ENCODE measurements at regions not wholly inside any gene's neighbourhood (a gene's known extent, or its start where the extent isn't known, plus 50 kb on each side); places are given as distances from the start of the nearest gene placed in this dataset.
"Not testable (repeated sequence)": the region's sequence is repeated elsewhere in the genome, so short reads cannot be mapped to it uniquely, and the experiment has no call there.

- intact Hi-C loops (cut with micrococcal nuclease; ENCODE audit: unreplicated experiment), result no loop called here
- Histone ChIP-seq H3K27me3 (replicated peaks; ENCODE audit: insufficient read depth, low read depth, low read length, poor library complexity) (no peaks in the 10 kb centered on the region), H3K4me3 (ENCODE audit: low read depth, low read length, poor library complexity, severe bottlenecking) (no peak overlapping the region), H3K9me3 (ENCODE audit: low read depth, low read length, poor library complexity, severe bottlenecking) (peaks cover 5% of the 10 kb centered on the region), H3K27ac (ENCODE audit: low read depth, low read length, poor library complexity, severe bottlenecking) (no peak overlapping the region), H3K4me1 (ENCODE audit: insufficient read depth, low read length, poor library complexity, severe bottlenecking) (no peaks in the 10 kb centered on the region), H3K36me3 (ENCODE audit: insufficient read depth, low read length, poor library complexity, severe bottlenecking) (no peaks in the 10 kb centered on the region)
- ChIA-PET POLR2A (ENCODE audit: low non-redundant PET) (no interaction called here), CTCF (no interaction called here)
- BruUV-seq (replicated peaks), result no TSS peak
- TF ChIP-seq CTCF (conservative IDR thresholded peaks at IDR 0.05; ENCODE audit: low read depth, low read length) (no peak), EZH2 (IDR thresholded peaks at IDR 0.05; ENCODE audit: borderline replicate concordance, low read depth, low read length, poor library complexity, severe bottlenecking) (no peak)
- no peak for DNase-seq (ENCODE audit: low spot score)
Measured at GRCh38 chr1:81183553-81183952, 617.2 kb upstream of the ADGRL2 start.

GRCh38 chr1:81183051-81183450 lies 617.7 kb upstream of the ADGRL2 start:
- Histone ChIP-seq H3K27me3 (replicated peaks; ENCODE audit: insufficient read depth, low read depth, low read length, poor library complexity) (no peaks in the 10 kb centered on the region), H3K9me3 (ENCODE audit: low read depth, low read length, poor library complexity, severe bottlenecking) (peaks cover 5% of the 10 kb centered on the region), H3K4me1 (ENCODE audit: insufficient read depth, low read length, poor library complexity, severe bottlenecking) (no peaks in the 10 kb centered on the region), H3K27ac (ENCODE audit: low read depth, low read length, poor library complexity, severe bottlenecking) (no peak overlapping the region), H3K4me3 (ENCODE audit: low read depth, low read length, poor library complexity, severe bottlenecking) (no peak overlapping the region), H3K36me3 (ENCODE audit: insufficient read depth, low read length, poor library complexity, severe bottlenecking) (no peaks in the 10 kb centered on the region)
- POLR2A ChIA-PET (ENCODE audit: low non-redundant PET), result no interaction called here
- no TSS peak for BruUV-seq (replicated peaks)
- no peak for DNase-seq (ENCODE audit: low spot score)
- CTCF ChIA-PET, result no interaction called here
- TF ChIP-seq CTCF (conservative IDR thresholded peaks at IDR 0.05; ENCODE audit: low read depth, low read length) (no peak), EZH2 (IDR thresholded peaks at IDR 0.05; ENCODE audit: borderline replicate concordance, low read depth, low read length, poor library complexity, severe bottlenecking) (no peak)
- intact Hi-C loops (cut with micrococcal nuclease; ENCODE audit: unreplicated experiment), result no loop called here

GRCh38 chr1:81179242-81179641 lies 621.5 kb upstream of the ADGRL2 start:
- Histone ChIP-seq H3K36me3 (ENCODE audit: insufficient read depth, low read length, poor library complexity, severe bottlenecking) (no peaks in the 10 kb centered on the region), H3K27me3 (replicated peaks; ENCODE audit: insufficient read depth, low read depth, low read length, poor library complexity) (no peaks in the 10 kb centered on the region), H3K9me3 (ENCODE audit: low read depth, low read length, poor library complexity, severe bottlenecking) (peaks cover 5% of the 10 kb centered on the region), H3K4me3 (ENCODE audit: low read depth, low read length, poor library complexity, severe bottlenecking) (no peak overlapping the region), H3K4me1 (ENCODE audit: insufficient read depth, low read length, poor library complexity, severe bottlenecking) (no peaks in the 10 kb centered on the region), H3K27ac (ENCODE audit: low read depth, low read length, poor library complexity, severe bottlenecking) (no peak overlapping the region)
- intact Hi-C loops (cut with micrococcal nuclease; ENCODE audit: unreplicated experiment), result no loop called here
- TF ChIP-seq EZH2 (IDR thresholded peaks at IDR 0.05; ENCODE audit: borderline replicate concordance, low read depth, low read length, poor library complexity, severe bottlenecking) (no peak), CTCF (conservative IDR thresholded peaks at IDR 0.05; ENCODE audit: low read depth, low read length) (no peak)
- ChIA-PET CTCF (no interaction called here), POLR2A (ENCODE audit: low non-redundant PET) (no interaction called here)
- no peak for DNase-seq (ENCODE audit: low spot score)
- BruUV-seq (replicated peaks), result no TSS peak

- H3K27me3 ChIP-seq (replicated peaks; ENCODE audit: insufficient read depth, low read depth, low read length, poor library complexity); DNase-seq (ENCODE audit: low spot score); H3K27ac ChIP-seq (ENCODE audit: low read depth, low read length, poor library complexity, severe bottlenecking); CTCF ChIA-PET; H3K9me3 ChIP-seq (ENCODE audit: low read depth, low read length, poor library complexity, severe bottlenecking); H3K4me1 ChIP-seq (ENCODE audit: insufficient read depth, low read length, poor library complexity, severe bottlenecking); H3K4me3 ChIP-seq (ENCODE audit: low read depth, low read length, poor library complexity, severe bottlenecking); BruUV-seq (replicated peaks); POLR2A ChIA-PET (ENCODE audit: low non-redundant PET); intact Hi-C loops (cut with micrococcal nuclease; ENCODE audit: unreplicated experiment); H3K36me3 ChIP-seq (ENCODE audit: insufficient read depth, low read length, poor library complexity, severe bottlenecking): not testable (repeated sequence)
Measured at GRCh38 chr1:81178431-81179093, 622.2 kb upstream of the ADGRL2 start.

Measured in A673 (cell line).